ENCODE measurements at regions not wholly inside any gene's neighbourhood (a gene's known extent, or its start where the extent isn't known, plus 50 kb on each side); places are given as distances from the start of the nearest gene placed in this dataset.

DNA sequence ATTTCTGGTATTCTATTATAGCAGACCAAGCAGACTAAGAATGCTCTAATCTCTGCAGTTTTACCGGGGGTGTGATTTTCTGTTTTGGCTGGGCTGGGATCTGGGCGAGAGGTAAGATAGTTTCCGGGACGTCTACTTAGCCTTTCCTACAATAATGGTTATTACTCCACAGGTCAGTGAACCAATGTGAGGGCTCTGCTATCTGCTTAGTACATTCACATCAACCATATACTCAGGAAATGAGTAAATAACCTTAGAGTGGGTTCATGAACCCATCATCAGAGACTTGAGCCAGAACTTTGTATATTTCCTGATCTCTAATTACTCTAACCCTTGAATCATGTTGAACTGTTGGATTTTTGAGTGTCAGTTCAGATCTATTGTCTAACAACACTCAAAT is 90.1 kb upstream of the NOL4 start:
- no peaks in the 10 kb centered on the region for H3K4me1 ChIP-seq (ENCODE audit: insufficient read depth)
- H3K9me3 ChIP-seq (ENCODE audit: low read depth), result no peaks in the 10 kb centered on the region
- DNase-seq, result no peak
- 54 to 66% methylated on average over 4 of the region's 4 CpGs for WGBS, 2 experiments (ENCODE audit: low coverage in 1 of 2, low lambda C conversion rate in 2 of 2, missing lambda C conversion rate in 2 of 2)
- TF ChIP-seq EZH2 (IDR thresholded peaks at IDR 0.05; ENCODE audit: insufficient read depth, poor library complexity, severe bottlenecking), result no peak
- TF ChIP-seq EZH2phosphoT487 (IDR thresholded peaks at IDR 0.05; ENCODE audit: insufficient read depth, low read depth), result no peak
- H4K20me1 ChIP-seq (ENCODE audit: insufficient read depth), result no peaks in the 10 kb centered on the region
- H3K4me2 ChIP-seq (ENCODE audit: unreplicated experiment), result no peak overlapping the region
- H3K27me3 ChIP-seq (replicated peaks; ENCODE audit: insufficient read depth), result peaks cover 13% of the 10 kb centered on the region; the same call in 1 of the 2 replicates
- no peak overlapping the region for H3K4me3 ChIP-seq
- in situ Hi-C loops (cut with MboI), result loop anchor here (25.0 kb wide), 1 partner anchor 478 kb away; no protein-coding TSS in a partner anchor
- no peak overlapping the region for H2AFZ ChIP-seq
- no peaks in the 10 kb centered on the region for H3K79me2 ChIP-seq (ENCODE audit: insufficient read depth)
- H3F3A ChIP-seq (ENCODE audit: insufficient read depth), result no peaks in the 10 kb centered on the region
- H3K36me3 ChIP-seq (ENCODE audit: low read depth), result no peaks in the 10 kb centered on the region
- no peaks in the 10 kb centered on the region for H3K9me2 ChIP-seq (ENCODE audit: insufficient read depth)
- H3K27ac ChIP-seq, result no peak overlapping the region
- H3K9ac ChIP-seq, result no peak overlapping the region

- in situ Hi-C loops (cut with MboI), result loop anchor here (25.0 kb wide), 1 partner anchor 478 kb away; no protein-coding TSS in a partner anchor
- WGBS, 2 experiments (ENCODE audit: low coverage in 1 of 2, low lambda C conversion rate in 2 of 2, missing lambda C conversion rate in 2 of 2), result 46 to 51% methylated on average over 6 of the region's 6 CpGs
- Histone ChIP-seq H3K27me3 (replicated peaks; ENCODE audit: insufficient read depth) (peaks cover 13% of the 10 kb centered on the region; the same call in 1 of the 2 replicates), H3K9me3 (ENCODE audit: low read depth) (no peaks in the 10 kb centered on the region), H2AFZ (no peak overlapping the region), H3K9ac (no peak overlapping the region), H3K36me3 (ENCODE audit: low read depth) (no peaks in the 10 kb centered on the region), H3K9me2 (ENCODE audit: insufficient read depth) (no peaks in the 10 kb centered on the region), H3K79me2 (ENCODE audit: insufficient read depth) (no peaks in the 10 kb centered on the region), H4K20me1 (ENCODE audit: insufficient read depth) (no peaks in the 10 kb centered on the region), H3K4me2 (ENCODE audit: unreplicated experiment) (no peak overlapping the region), H3K27ac (no peak overlapping the region), H3K4me1 (ENCODE audit: insufficient read depth) (no peaks in the 10 kb centered on the region), H3K4me3 (no peak overlapping the region), H3F3A (ENCODE audit: insufficient read depth) (no peaks in the 10 kb centered on the region)
- TF ChIP-seq EZH2 (IDR thresholded peaks at IDR 0.05; ENCODE audit: insufficient read depth, poor library complexity, severe bottlenecking), result no peak
- no peak for TF ChIP-seq EZH2phosphoT487 (IDR thresholded peaks at IDR 0.05; ENCODE audit: insufficient read depth, low read depth)
- DNase-seq, result no peak
Measured at GRCh38 chr18:34315591-34316352, 91.1 kb upstream of the NOL4 start.

DNA sequence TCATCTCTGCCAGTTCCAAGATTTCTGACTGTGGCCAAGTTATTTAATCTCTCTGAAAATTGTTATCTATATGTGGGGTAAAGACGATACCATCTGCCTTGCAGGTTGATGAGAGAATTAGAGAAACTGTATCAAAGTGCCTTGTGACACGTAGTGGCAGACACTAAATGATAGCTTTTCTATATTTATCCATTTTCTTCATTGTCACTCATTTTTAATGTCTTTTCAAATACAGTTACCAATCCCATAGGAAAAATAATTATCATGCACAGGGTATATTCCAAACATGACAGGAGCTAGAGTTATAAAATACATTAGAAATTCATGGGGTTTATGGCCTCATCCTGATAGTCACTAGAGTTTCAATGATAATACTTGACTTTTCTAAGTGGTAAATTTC is 95.6 kb upstream of the NOL4 start:
- no peak for DNase-seq
- in situ Hi-C loops (cut with MboI), result loop anchor here (10.0 to 25.0 kb wide), 2 partner anchors 195 to 483 kb away; no protein-coding TSS in a partner anchor
- Histone ChIP-seq H3K79me2 (ENCODE audit: insufficient read depth) (no peaks in the 10 kb centered on the region), H3K9me2 (ENCODE audit: insufficient read depth) (no peaks in the 10 kb centered on the region), H3K27me3 (replicated peaks; ENCODE audit: insufficient read depth) (peaks cover 7% of the 10 kb centered on the region; the same call in 1 of the 2 replicates), H3K4me3 (no peak overlapping the region), H3K9me3 (ENCODE audit: low read depth) (no peaks in the 10 kb centered on the region), H3K27ac (no peak overlapping the region), H3K9ac (no peak overlapping the region), H2AFZ (no peak overlapping the region), H3K4me1 (ENCODE audit: insufficient read depth) (no peaks in the 10 kb centered on the region), H3K4me2 (ENCODE audit: unreplicated experiment) (no peak overlapping the region), H3K36me3 (ENCODE audit: low read depth) (no peaks in the 10 kb centered on the region), H3F3A (ENCODE audit: insufficient read depth) (no peaks in the 10 kb centered on the region), H4K20me1 (ENCODE audit: insufficient read depth) (no peaks in the 10 kb centered on the region)
- TF ChIP-seq EZH2phosphoT487 (IDR thresholded peaks at IDR 0.05; ENCODE audit: insufficient read depth, low read depth) (no peak), EZH2 (IDR thresholded peaks at IDR 0.05; ENCODE audit: insufficient read depth, poor library complexity, severe bottlenecking) (no peak)
- 34 to 36% methylated on average over 2 of the region's 2 CpGs for WGBS, 2 experiments (ENCODE audit: low coverage in 1 of 2, low lambda C conversion rate in 2 of 2, missing lambda C conversion rate in 2 of 2)

DNA sequence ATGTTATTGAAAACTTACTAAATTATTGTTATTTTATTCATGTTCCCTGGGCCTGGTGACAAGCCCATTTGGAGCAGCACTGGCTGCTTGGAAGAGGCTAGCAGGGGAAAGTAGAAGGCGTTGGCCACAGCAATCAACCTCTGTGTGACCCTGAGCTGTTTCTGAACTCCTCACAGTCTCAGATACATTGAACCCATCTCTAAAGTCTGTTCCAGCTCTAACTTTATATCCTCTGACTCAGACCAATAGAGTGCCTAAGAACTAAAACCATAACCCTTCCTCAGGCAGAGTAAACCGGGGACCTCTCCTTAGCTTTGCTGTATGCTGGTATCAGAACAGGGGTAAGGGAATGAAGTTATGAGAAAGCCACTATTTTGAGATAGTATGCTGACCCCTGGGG is 96.4 kb upstream of the NOL4 start:
- Histone ChIP-seq H2AFZ (no peak overlapping the region), H3K36me3 (ENCODE audit: low read depth) (no peaks in the 10 kb centered on the region), H3K4me1 (ENCODE audit: insufficient read depth) (no peaks in the 10 kb centered on the region), H3K4me3 (no peak overlapping the region), H3K9ac (no peak overlapping the region), H3F3A (ENCODE audit: insufficient read depth) (no peaks in the 10 kb centered on the region), H3K9me2 (ENCODE audit: insufficient read depth) (no peaks in the 10 kb centered on the region), H3K79me2 (ENCODE audit: insufficient read depth) (no peaks in the 10 kb centered on the region), H3K4me2 (ENCODE audit: unreplicated experiment) (no peak overlapping the region), H3K9me3 (ENCODE audit: low read depth) (no peaks in the 10 kb centered on the region), H4K20me1 (ENCODE audit: insufficient read depth) (no peaks in the 10 kb centered on the region), H3K27ac (no peak overlapping the region), H3K27me3 (replicated peaks; ENCODE audit: insufficient read depth) (peaks cover 7% of the 10 kb centered on the region; the same call in 1 of the 2 replicates)
- WGBS, 2 experiments (ENCODE audit: low coverage in 1 of 2, low lambda C conversion rate in 2 of 2, missing lambda C conversion rate in 2 of 2), result 26 to 41% methylated on average over 2 of the region's 2 CpGs
- in situ Hi-C loops (cut with MboI), result loop anchor here (10.0 to 25.0 kb wide), 2 partner anchors 196 to 484 kb away; no protein-coding TSS in a partner anchor
- DNase-seq, result no peak
- no peak for TF ChIP-seq EZH2 (IDR thresholded peaks at IDR 0.05; ENCODE audit: insufficient read depth, poor library complexity, severe bottlenecking)
- TF ChIP-seq EZH2phosphoT487 (IDR thresholded peaks at IDR 0.05; ENCODE audit: insufficient read depth, low read depth), result no peak
